GM21576 (cell line): ENCODE measurements at regions not wholly inside any gene's neighbourhood (a gene's known extent, or its start where the extent isn't known, plus 50 kb on each side); places are given as distances from the start of the nearest gene placed in this dataset.
"Not testable (repeated sequence)": the region's sequence is repeated elsewhere in the genome, so short reads cannot be mapped to it uniquely, and the experiment has no call there.

Source experiments
- ATAC-seq: cut with Tn5 transposase; IDR thresholded peaks from one replicate; pipeline ENCODE4 v1.9.1; 2021; ENCODE audit warnings: mild to moderate bottlenecking, moderate library complexity; ENCODE audit not compliant: unreplicated experiment

DNA sequence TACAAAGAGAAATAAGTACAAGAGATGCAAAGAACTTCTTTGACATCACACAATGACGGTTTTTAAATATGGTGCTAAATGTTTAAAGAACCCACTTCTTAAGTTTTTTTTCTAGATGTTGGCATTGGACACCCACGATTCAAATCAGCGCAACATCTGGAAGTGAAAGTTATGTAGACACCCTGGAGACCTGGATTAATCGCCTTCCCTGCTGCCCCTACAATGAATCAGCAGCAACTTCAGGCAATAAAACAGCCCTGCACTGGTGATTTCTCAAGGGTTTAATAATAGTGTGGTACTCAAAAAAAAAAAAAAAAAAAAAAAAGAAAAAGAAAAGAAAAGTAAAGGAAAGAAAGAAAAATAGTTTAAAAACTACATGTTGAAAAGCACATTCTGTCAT, 248.3 kb downstream of the NUF2 start:
- no peak for ATAC-seq

DNA sequence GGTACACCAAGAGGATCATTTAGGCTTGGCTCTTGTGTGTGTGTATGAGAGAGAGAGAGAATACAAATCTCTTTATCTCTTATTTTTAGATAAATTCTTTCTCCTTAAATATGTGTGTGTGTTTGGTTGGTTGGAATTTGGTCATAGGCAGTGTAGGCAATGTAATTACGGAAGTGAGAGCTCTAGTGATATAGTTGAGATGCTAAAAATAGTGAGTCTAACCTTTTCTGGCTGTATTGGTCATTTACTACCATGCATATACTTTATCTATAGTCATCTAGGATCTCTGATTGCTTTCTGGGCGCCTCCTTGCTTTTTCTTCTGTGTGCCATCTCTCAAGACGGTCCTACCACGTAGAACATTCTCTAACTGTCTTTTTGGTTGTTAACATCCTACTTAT, 250.2 kb downstream of the NUF2 start:
- no peak for ATAC-seq

DNA sequence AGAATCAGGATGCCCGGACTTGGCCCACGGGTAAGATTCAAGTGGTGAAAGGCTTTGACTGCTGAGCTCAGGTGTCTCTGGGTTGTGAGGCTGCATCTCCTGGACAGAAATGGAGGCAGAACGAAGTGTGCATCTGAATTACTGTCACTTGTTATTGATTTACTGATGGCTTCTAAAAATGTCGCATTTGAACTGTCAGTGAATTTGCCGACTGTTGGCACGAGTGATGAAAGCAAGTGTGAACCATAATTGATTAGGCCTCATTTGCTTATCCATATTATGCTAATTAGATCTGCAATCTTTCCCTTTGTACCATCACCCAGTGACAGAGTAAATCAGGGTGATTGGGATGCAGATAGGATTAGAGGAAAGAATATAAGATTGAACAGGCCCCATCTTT, 252.4 kb downstream of the NUF2 start:
- no peak for ATAC-seq

DNA sequence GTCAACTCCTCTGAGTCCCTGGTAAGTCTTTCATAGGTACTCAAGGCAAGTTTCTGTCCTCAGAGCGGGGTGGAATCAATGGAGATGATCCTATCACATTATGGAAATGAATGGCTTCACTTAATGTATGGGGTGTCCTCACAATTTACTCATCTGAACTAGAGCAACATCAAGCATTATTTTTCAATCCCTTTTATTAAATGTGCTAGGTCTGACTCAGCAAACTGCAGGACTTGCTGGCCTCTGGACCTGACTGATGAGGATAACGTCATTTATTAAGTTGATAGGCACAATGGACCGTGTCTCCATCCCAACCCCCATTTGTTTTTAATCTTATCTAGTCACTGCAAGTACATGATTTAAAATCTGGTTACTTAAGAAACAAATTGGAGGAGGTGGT, 259.2 kb downstream of the NUF2 start:
- no peak for ATAC-seq

DNA sequence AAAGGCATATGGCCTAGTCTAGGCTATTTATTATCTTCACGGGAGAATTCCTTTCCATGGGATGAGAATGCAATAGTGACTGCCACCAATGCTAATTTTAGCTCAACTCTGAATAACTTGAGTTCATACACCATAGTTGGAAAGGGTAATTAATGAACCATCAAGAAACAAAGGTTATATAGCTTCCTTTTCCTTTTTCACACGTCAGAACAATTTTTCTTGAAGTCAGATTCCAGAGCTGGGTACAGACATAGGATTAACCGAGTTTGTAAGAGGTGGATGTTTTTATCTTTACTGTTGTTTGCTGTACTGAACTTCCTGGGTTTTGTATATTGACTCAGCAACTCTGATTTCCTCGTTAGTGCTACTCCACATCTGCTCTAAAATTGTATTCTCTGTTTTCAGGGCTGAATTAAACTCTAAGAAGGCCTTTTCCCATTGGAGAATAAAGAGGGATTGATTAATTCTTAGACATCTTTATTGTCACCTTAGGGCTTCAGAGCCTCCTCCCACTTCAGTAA, 262.0 kb downstream of the NUF2 start:
- no peak for ATAC-seq

DNA sequence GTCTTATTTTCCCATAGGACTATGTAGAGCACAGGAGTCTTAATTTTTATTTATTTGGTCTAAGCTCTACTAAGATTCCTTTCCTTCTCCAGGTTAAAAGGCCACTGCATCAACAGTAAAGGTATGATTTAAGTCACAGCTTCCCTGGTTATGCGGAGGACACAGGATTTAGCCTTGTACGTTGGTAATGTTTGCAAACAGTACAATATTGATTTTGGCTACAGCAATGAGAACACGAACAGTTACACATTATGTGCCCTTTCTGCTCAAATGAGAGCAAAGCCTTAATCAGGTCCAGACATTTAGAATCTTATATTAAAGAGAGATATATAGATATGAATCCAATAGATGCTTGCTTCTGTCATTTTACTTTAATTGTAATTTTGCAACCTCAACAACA, 264.0 kb downstream of the NUF2 start:
- ATAC-seq, result no peak

DNA sequence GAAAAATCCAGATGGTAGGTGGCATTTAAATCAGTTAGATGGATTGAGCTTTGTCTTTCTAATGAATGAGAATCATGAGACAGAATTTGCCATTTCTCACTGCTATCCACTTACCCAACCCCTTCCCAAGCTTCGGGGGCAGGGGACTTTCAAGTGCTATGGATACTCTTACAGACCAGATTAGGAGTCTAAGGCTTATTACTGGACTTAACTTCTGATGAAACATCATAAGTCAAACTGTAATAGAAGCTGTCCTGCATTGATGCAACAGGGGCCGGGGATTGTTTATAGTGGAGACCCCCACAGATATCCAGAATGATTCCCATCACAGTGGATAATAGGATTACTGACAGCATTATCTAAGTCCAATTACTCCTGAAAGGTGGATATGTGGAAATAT, 267.0 kb downstream of the NUF2 start:
- no peak for ATAC-seq

DNA sequence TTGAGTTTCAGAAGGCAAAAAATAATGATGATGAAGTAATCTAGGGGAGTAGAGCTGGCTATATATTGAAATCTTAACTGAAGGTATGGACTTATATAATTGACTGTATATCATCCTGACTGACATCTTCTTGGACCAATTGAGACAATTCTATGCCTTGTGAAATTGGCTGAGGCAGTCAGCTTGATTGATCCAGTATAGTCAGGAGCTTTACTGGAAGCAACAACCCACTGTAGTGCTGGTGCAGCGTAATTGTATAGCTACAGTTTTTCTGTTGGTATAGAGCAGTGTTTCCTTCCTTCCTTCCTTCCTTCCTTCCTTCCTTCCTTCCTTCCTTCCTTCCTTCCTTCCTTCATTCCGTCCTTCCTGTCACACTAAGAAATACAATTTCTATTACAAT, 268.0 kb downstream of the NUF2 start:
- no peak for ATAC-seq

DNA sequence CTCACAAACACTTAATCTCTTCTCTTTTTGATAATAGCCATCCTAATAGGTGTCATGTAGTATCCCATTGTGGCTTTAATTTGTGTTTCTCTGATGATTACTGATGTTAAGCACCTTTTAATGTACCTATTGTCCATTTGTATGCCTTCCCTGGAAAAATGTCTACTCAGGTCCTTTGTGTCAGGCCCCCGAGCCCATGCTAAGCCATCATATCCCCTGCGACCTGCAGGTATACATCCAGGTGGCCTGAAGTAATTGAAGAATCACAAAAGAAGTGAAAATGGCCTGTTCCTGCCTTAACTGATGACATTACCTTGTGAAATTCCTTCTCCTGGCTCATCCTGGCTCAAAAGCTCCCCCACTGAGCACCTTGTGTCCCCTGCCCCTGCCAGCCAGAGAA, 269.4 kb downstream of the NUF2 start:
- not testable (repeated sequence) for ATAC-seq

DNA sequence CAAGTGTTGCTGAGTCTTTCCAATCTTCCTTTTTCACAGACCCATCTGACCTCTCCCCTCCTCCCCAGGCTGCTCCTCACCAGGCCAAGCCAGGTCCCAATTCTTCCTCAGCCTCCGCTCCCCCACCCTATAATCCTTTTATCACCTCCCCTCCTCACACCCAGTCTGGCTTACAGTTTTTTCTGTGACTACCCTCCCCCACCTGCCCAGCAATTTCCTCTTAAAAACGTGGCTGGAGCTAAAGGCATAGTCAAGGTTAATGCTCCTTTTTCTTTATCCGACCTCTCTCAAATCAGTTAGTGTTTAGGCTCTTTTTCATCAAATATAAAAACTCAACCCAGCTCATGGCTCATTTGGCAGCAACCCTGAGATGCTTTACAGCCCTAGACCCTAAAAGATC, 270.9 kb downstream of the NUF2 start:
- ATAC-seq, result not testable (repeated sequence)

DNA sequence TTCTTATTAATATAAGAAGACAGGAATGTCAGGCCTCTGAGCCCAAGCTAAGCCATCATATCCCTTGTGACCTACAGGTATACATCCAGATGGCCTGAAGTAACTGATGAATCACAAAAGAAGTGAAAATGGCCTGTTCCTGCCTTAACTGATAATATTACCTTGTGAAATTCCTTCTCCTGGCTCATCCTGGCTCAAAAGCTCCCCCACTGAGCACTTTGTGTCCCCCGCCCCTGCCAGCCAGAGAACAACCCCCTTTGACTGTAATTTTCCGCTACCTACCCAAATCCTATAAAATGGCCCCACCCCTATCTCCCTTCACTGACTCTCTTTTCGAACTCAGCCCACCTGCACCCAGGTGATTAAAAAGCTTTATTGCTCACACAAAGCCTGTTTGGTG, 274.4 kb downstream of the NUF2 start:
- not testable (repeated sequence) for ATAC-seq

DNA sequence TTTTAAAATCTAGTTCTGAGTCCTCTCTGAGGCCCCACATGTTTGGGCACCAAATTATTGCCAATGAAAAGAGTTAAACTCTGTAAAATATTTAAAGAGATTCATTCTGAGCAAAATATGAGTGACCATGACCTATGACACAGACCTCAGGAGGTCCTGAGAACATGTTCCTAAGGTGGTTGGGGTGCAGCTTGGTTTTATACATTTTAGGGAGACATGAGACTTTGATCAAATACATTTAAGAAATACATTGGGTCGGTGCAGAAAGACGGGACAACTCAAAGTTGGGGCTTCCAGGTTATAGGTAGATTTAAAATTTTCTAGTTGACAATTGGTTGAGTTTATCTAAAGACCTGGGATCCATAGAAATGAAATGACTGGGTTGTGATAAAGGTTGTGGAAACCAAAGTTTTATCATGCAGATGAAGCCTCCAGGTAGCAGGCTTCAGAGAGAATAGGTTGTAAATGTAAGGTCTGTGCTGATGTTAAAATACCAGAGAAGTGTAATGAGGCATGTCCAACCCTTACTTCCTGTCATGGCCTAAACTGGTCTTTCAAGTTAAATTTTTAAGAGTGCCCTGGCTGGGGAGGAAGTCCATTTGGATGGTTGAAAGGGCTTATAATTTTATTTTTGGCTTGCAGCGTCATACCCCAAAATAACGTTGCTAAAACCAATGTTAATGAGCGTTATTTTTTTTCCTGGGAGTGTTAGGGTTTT, 274.9 kb downstream of the NUF2 start:
- no peak for ATAC-seq

DNA sequence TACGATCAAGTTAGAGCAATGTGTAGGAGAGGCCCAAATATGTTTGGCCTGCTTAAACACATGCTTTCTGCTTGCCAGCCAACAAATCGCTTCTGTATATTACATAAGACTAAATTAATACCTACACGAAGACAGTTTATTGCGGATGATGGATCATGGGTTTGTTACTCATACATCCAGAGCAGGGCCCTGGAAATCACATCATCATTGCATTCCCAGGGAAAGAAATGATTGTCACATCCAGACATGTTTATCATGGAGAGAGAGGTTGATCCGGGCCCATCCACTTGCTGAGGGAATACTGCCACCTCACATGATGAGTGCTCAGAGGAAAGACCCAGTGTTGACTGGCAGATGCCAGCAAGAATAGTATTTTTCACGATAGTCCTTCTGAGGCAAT, 282.6 kb downstream of the NUF2 start:
- no peak for ATAC-seq

DNA sequence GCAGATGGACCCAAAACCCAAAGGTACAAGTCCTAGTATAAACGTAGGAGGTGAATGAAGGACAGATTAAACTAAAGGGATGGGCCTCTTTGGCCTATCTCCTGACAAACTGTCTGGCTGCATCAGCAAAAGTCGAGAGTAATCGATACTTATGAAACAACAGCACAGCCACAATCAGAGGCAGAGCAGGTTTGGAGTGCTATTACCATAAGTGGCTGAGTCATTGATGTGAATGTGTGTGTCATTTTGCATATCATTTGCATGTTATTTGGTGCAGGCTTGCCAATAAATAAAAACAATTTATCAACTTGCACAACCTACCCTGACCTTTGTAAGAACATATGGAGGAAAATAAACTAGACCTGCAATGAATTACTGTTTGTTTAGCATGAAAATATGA, 283.1 kb downstream of the NUF2 start:
- no peak for ATAC-seq

DNA sequence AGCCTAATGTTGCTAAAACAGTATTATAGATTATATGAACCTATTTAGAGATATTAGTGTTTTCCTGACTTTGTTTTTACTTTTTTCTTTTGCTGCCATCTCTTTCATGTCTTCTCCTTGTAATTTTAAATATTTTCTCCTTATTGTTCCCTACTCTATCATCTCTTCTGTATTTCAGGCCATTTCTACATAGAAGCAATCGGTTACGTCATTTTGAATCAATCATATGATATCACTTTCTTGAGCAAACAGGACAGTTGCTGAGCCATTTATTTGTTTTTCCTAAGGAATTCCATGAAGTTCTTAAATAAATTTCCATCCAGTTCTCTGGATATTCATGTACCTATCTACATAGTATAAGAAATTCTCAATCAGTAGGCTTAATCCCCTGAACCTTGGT, 287.2 kb downstream of the NUF2 start:
- ATAC-seq, result no peak

DNA sequence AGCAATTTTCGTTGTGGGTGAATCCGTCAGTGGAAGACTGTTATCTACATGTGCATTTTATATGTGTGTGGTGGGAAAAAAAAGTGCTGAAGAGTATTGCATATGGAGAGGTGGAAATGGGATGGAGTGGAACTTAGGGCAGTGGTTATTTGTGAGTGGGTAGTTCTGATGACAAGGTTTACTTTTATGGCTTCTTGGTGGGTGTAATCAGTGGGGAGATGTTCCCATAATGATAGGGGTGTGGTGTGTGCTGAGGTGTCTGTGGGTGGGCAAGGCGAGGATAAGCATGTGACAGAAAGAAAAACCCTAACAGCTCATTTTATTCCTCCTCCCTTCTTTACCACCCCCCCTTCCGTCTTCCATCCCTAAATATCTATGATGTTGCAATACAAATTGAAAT, 288.1 kb downstream of the NUF2 start:
- ATAC-seq, result no peak

DNA sequence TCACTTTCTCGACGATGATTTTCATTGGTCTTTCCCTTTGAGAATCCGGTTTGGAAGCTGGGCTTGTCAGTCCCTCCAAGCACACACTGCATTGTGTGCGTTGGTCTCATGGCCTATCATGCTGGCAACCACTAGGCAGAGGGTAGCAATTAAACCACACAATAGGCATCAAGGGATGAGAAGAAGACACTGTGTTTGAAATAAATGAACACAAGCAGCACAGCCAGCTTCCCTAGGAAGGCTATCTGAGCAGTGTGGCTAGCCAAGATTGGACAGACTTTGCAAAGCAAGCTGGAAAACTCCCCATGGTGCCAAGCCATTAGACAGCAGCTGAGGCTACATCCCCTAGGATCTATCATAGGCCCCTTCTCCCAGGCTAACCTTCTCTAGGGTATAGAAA, 288.7 kb downstream of the NUF2 start:
- ATAC-seq, result no peak

DNA sequence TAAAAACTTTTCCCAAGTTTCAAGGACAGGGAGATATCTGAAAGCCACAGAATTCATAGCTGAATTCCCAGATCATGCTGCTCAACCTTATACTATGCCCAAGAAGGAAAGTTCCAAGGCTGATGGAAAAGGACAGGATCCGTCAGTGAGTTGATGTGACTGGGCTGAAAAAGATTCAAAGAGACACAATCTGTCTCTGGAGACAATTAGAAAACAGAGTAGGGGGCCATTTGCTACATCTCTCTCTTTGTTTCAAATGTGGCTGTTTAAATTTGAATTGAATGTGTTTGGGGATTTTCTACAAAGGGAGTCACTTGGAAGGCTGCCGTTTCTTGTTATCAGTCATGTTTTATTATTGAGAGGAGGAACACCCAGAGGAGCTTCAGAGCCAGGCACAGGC, 292.6 kb downstream of the NUF2 start:
- ATAC-seq, result no peak

DNA sequence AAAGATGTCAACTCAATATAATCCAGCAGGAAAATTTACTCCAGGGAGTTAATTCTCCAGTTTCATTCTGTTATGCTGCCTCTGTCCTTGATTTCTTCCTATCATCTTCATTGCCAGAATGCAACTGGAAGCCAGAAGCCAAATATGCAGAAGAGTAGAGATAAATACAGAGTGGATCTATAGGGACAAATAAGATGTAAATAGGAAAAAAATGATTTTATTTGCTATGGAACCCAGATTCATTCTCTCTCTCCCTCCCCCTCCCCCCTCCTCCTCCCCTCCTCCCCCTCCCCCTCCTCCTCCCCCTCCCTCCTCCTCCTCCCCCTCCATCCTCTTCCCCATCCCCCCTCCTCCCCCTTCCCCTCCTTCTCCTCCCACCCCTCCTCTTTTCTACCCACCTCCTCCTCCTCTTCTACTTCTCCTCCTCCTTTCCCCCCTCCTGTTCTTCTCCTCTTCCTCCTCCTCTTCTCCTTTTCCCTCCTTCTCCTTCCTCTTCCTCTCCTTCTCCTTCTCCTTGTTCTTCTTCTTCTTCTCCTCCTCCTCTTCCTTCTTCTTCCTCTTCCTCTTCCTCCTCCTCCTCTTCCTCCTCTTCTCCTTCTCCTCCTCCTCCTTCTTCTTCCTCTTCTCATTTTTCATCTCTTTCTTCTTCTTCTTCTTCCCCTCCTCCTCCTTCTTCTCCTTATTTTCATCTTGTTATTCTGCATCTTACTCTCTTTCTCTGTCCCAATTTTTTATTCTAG, 306.4 kb downstream of the NUF2 start:
- ATAC-seq, result no peak

DNA sequence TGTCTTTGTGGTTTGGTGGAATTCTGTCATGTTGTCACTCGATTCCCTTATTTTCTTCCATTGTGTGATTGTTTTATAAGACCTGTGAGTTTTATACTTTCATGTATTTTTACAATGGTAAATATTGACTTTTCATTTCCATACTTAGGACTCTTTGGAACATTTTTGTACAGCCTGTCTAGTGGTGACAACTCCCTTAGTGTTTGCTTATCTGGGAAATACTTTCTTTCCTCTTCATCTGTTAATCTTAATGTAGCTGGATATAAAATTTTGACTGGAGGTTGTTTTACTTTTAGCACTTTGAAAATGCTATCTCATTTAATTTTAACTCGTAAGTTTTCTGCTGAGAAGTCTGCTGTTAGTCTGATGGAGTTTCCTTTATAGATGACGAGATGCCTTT, 310.5 kb downstream of the NUF2 start:
- ATAC-seq, result no peak

DNA sequence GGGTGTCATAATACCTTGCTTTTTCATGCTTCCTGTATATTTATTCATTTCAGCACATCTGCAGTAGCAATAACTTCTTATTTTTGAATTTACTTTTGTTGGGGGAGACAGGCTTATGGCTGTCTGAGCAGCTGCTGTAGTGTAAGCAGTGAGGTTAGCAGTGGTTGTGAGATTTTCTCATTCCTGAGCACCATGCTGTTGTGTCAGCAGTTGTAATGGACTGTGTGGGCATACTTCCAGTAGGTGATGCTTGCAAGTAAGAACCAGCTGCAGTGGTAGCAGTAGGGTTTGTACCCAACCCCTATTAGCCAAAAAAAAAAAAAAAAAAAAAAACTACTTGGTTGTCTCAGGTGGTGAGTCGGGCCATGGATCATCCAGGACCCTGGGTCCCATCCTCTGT, 311.6 kb downstream of the NUF2 start:
- no peak for ATAC-seq

DNA sequence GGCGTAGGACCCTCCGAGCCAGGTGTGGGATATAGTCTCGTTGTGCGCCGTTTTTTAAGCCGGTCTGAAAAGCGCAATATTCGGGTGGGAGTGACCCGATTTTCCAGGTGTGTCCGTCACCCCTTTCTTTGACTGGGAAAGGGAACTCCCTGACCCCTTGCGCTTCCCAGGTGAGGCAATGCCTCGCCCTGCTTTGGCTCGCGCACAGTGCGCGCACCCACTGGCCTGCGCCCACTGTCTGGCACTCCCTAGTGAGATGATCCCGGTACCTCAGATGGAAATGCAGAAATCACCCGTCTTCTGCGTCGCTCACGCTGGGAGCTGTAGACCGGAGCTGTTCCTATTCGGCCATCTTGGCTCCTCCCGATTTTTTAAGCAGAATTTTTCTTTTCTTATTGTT, 323.9 kb downstream of the NUF2 start:
- ATAC-seq, result not testable (repeated sequence)

DNA sequence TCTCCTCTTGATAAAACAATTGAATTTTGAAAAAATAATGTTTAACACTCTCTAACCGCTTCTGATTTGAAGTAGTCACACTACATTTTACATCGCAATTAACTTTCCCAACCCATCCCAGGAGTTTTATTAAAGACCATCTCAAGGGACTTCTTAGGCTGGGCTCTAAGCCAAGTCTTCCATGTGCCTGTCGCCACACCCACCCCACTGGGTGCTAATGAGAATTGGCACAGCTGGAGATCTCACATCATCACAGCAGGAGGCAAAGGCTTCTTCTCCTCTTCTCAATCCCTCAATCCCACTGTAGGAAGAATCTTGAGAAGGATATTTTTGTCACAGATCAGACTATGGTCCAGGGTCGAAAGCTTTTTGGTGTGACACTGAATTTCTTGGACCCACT, 328.9 kb downstream of the NUF2 start:
- no peak for ATAC-seq
